ENCODE measurements at regions not wholly inside any gene's neighbourhood (a gene's known extent, or its start where the extent isn't known, plus 50 kb on each side); places are given as distances from the start of the nearest gene placed in this dataset.

- Histone ChIP-seq H3K36me3 (ENCODE audit: control insufficient read depth in 1 of 2, insufficient read depth in 2 of 2, low read length in 1 of 2) (no peaks in the 10 kb centered on the region), H3K27me3 (ENCODE audit: control insufficient read depth in 1 of 2, insufficient read depth in 2 of 2, low read length in 1 of 2) (no peaks in the 10 kb centered on the region), H3K27ac (ENCODE audit: low read depth in 1 of 2, low read length in 2 of 2) (no peak overlapping the region), H3K4me3 (ENCODE audit: low read length in 2 of 2) (no peak overlapping the region), H3K9me3 (ENCODE audit: control insufficient read depth, low read length) (no peaks in the 10 kb centered on the region), H3K4me1 (ENCODE audit: control insufficient read depth in 1 of 2, insufficient read depth in 2 of 2, low read length in 2 of 2) (no peaks in the 10 kb centered on the region)
- intact Hi-C loops (cut with DNase I), result no loop called here
- 93 to 95% methylated on average over 9 of the region's 9 CpGs for WGBS, 2 donors
- DNase-seq (no peak), ATAC-seq (ENCODE audit: low FRiP score) (no peak)
Observed at GRCh38 chr2:23296691-23297090, 88.3 kb upstream of the KLHL29 start.

GRCh38 chr2:23297112-23297511, 87.9 kb upstream of the KLHL29 start:
- no peak for DNase-seq
- intact Hi-C loops (cut with DNase I), result no loop called here
- no peak overlapping the region for H3K4me3 ChIP-seq (ENCODE audit: low read length in 2 of 2)
- H3K36me3 ChIP-seq (ENCODE audit: control insufficient read depth in 1 of 2, insufficient read depth in 2 of 2, low read length in 1 of 2), result no peaks in the 10 kb centered on the region
- 76 to 91% methylated on average over 3 of the region's 3 CpGs for WGBS, 2 donors
- no peaks in the 10 kb centered on the region for H3K4me1 ChIP-seq (ENCODE audit: control insufficient read depth in 1 of 2, insufficient read depth in 2 of 2, low read length in 2 of 2)
- no peak overlapping the region for H3K27ac ChIP-seq (ENCODE audit: low read depth in 1 of 2, low read length in 2 of 2)
- no peak for ATAC-seq (ENCODE audit: low FRiP score)
- H3K27me3 ChIP-seq (ENCODE audit: control insufficient read depth in 1 of 2, insufficient read depth in 2 of 2, low read length in 1 of 2), result no peaks in the 10 kb centered on the region
- no peaks in the 10 kb centered on the region for H3K9me3 ChIP-seq (ENCODE audit: control insufficient read depth, low read length)

GRCh38 chr2:23298551-23298950, 86.4 kb upstream of the KLHL29 start:
- no peaks in the 10 kb centered on the region for H3K4me1 ChIP-seq (ENCODE audit: control insufficient read depth in 1 of 2, insufficient read depth in 2 of 2, low read length in 2 of 2)
- H3K9me3 ChIP-seq (ENCODE audit: control insufficient read depth, low read length), result no peaks in the 10 kb centered on the region
- H3K4me3 ChIP-seq (ENCODE audit: low read length in 2 of 2), result no peak overlapping the region
- DNase-seq (no peak), ATAC-seq (ENCODE audit: low FRiP score) (no peak)
- no peak overlapping the region for H3K27ac ChIP-seq (ENCODE audit: low read depth in 1 of 2, low read length in 2 of 2)
- 91 to 94% methylated on average over 6 of the region's 6 CpGs for WGBS, 2 donors
- intact Hi-C loops (cut with DNase I), result no loop called here
- no peaks in the 10 kb centered on the region for H3K27me3 ChIP-seq (ENCODE audit: control insufficient read depth in 1 of 2, insufficient read depth in 2 of 2, low read length in 1 of 2)
- no peaks in the 10 kb centered on the region for H3K36me3 ChIP-seq (ENCODE audit: control insufficient read depth in 1 of 2, insufficient read depth in 2 of 2, low read length in 1 of 2)

- WGBS, 2 donors, result 83% methylated on average over 8 of the region's 8 CpGs
- no peak overlapping the region for H3K4me3 ChIP-seq (ENCODE audit: low read length in 2 of 2)
- no peaks in the 10 kb centered on the region for H3K27me3 ChIP-seq (ENCODE audit: control insufficient read depth in 1 of 2, insufficient read depth in 2 of 2, low read length in 1 of 2)
- DNase-seq (no peak), ATAC-seq (ENCODE audit: low FRiP score) (no peak)
- H3K4me1 ChIP-seq (ENCODE audit: control insufficient read depth in 1 of 2, insufficient read depth in 2 of 2, low read length in 2 of 2), result no peaks in the 10 kb centered on the region
- H3K27ac ChIP-seq (ENCODE audit: low read depth in 1 of 2, low read length in 2 of 2), result no peak overlapping the region
- H3K9me3 ChIP-seq (ENCODE audit: control insufficient read depth, low read length), result peaks cover 3% of the 10 kb centered on the region
- intact Hi-C loops (cut with DNase I), result no loop called here
- H3K36me3 ChIP-seq (ENCODE audit: control insufficient read depth in 1 of 2, insufficient read depth in 2 of 2, low read length in 1 of 2), result no peaks in the 10 kb centered on the region
Observed at GRCh38 chr2:23299476-23300195, 85.3 kb upstream of the KLHL29 start.

GRCh38 chr2:23301136-23301535, 83.8 kb upstream of the KLHL29 start:
- Histone ChIP-seq H3K27me3 (ENCODE audit: control insufficient read depth in 1 of 2, insufficient read depth in 2 of 2, low read length in 1 of 2) (no peaks in the 10 kb centered on the region), H3K4me3 (ENCODE audit: low read length in 2 of 2) (no peak overlapping the region), H3K36me3 (ENCODE audit: control insufficient read depth in 1 of 2, insufficient read depth in 2 of 2, low read length in 1 of 2) (no peaks in the 10 kb centered on the region), H3K4me1 (ENCODE audit: control insufficient read depth in 1 of 2, insufficient read depth in 2 of 2, low read length in 2 of 2) (no peaks in the 10 kb centered on the region), H3K27ac (ENCODE audit: low read depth in 1 of 2, low read length in 2 of 2) (no peak overlapping the region), H3K9me3 (ENCODE audit: control insufficient read depth, low read length) (peaks cover 3% of the 10 kb centered on the region)
- ATAC-seq (ENCODE audit: low FRiP score) (no peak), DNase-seq (no peak)
- intact Hi-C loops (cut with DNase I), result no loop called here

- no peak for ATAC-seq (ENCODE audit: low FRiP score)
- intact Hi-C loops (cut with DNase I), result no loop called here
- H3K27ac ChIP-seq (ENCODE audit: low read depth in 1 of 2, low read length in 2 of 2), result no peak overlapping the region
- H3K9me3 ChIP-seq (ENCODE audit: control insufficient read depth, low read length), result peaks cover 3% of the 10 kb centered on the region
- no peaks in the 10 kb centered on the region for H3K4me1 ChIP-seq (ENCODE audit: control insufficient read depth in 1 of 2, insufficient read depth in 2 of 2, low read length in 2 of 2)
- no peaks in the 10 kb centered on the region for H3K27me3 ChIP-seq (ENCODE audit: control insufficient read depth in 1 of 2, insufficient read depth in 2 of 2, low read length in 1 of 2)
- H3K4me3 ChIP-seq (ENCODE audit: low read length in 2 of 2), result no peak overlapping the region
- DNase-seq, result no peak
- no peaks in the 10 kb centered on the region for H3K36me3 ChIP-seq (ENCODE audit: control insufficient read depth in 1 of 2, insufficient read depth in 2 of 2, low read length in 1 of 2)
Observed at GRCh38 chr2:23302591-23302990, 82.4 kb upstream of the KLHL29 start.

- ATAC-seq (ENCODE audit: low FRiP score) (no peak), DNase-seq (no peak)
- no peaks in the 10 kb centered on the region for H3K27me3 ChIP-seq (ENCODE audit: control insufficient read depth in 1 of 2, insufficient read depth in 2 of 2, low read length in 1 of 2)
- 51 to 59% methylated on average over 9 of the region's 9 CpGs for WGBS, 2 donors
- peaks cover 3% of the 10 kb centered on the region for H3K9me3 ChIP-seq (ENCODE audit: control insufficient read depth, low read length)
- intact Hi-C loops (cut with DNase I), result no loop called here
- no peaks in the 10 kb centered on the region for H3K4me1 ChIP-seq (ENCODE audit: control insufficient read depth in 1 of 2, insufficient read depth in 2 of 2, low read length in 2 of 2)
- H3K36me3 ChIP-seq (ENCODE audit: control insufficient read depth in 1 of 2, insufficient read depth in 2 of 2, low read length in 1 of 2), result no peaks in the 10 kb centered on the region
- no peak overlapping the region for H3K4me3 ChIP-seq (ENCODE audit: low read length in 2 of 2)
- no peak overlapping the region for H3K27ac ChIP-seq (ENCODE audit: low read depth in 1 of 2, low read length in 2 of 2)
Observed at GRCh38 chr2:23306401-23306800, 78.6 kb upstream of the KLHL29 start.

- Histone ChIP-seq H3K27me3 (ENCODE audit: control insufficient read depth in 1 of 2, insufficient read depth in 2 of 2, low read length in 1 of 2) (no peaks in the 10 kb centered on the region), H3K9me3 (ENCODE audit: control insufficient read depth, low read length) (no peaks in the 10 kb centered on the region), H3K27ac (ENCODE audit: low read depth in 1 of 2, low read length in 2 of 2) (no peak overlapping the region), H3K4me3 (ENCODE audit: low read length in 2 of 2) (no peak overlapping the region), H3K36me3 (ENCODE audit: control insufficient read depth in 1 of 2, insufficient read depth in 2 of 2, low read length in 1 of 2) (no peaks in the 10 kb centered on the region), H3K4me1 (ENCODE audit: control insufficient read depth in 1 of 2, insufficient read depth in 2 of 2, low read length in 2 of 2) (no peaks in the 10 kb centered on the region)
- 68 to 71% methylated on average over 1 of the region's 1 CpG for WGBS, 2 donors
- DNase-seq, result no peak
- no peak for ATAC-seq (ENCODE audit: low FRiP score)
- intact Hi-C loops (cut with DNase I), result no loop called here
Observed at GRCh38 chr2:23311186-23311585, 73.8 kb upstream of the KLHL29 start.

GRCh38 chr2:23312996-23313606, 71.9 kb upstream of the KLHL29 start:
- Histone ChIP-seq H3K27ac (ENCODE audit: low read depth in 1 of 2, low read length in 2 of 2) (no peak overlapping the region), H3K9me3 (ENCODE audit: control insufficient read depth, low read length) (no peaks in the 10 kb centered on the region), H3K27me3 (ENCODE audit: control insufficient read depth in 1 of 2, insufficient read depth in 2 of 2, low read length in 1 of 2) (no peaks in the 10 kb centered on the region), H3K36me3 (ENCODE audit: control insufficient read depth in 1 of 2, insufficient read depth in 2 of 2, low read length in 1 of 2) (no peaks in the 10 kb centered on the region), H3K4me1 (ENCODE audit: control insufficient read depth in 1 of 2, insufficient read depth in 2 of 2, low read length in 2 of 2) (no peaks in the 10 kb centered on the region), H3K4me3 (ENCODE audit: low read length in 2 of 2) (no peak overlapping the region)
- intact Hi-C loops (cut with DNase I), result no loop called here
- WGBS, 2 donors, result 49 to 53% methylated on average over 10 of the region's 10 CpGs
- ATAC-seq (ENCODE audit: low FRiP score) (no peak), DNase-seq (no peak)

Data from aorta (tissue), 5 donors.